NCI-H1436 treated with DMSO at 0.1 percent for 48 hours (cell line): ENCODE measurements at regions not wholly inside any gene's neighbourhood (a gene's known extent, or its start where the extent isn't known, plus 50 kb on each side); places are given as distances from the start of the nearest gene placed in this dataset.
"Not testable (repeated sequence)": the region's sequence is repeated elsewhere in the genome, so short reads cannot be mapped to it uniquely, and the experiment has no call there.

Experiments used
- DNase-seq: peaks from one replicate; lab custom pipeline; 2025; lab: John Stamatoyannopoulos, UW

DNA sequence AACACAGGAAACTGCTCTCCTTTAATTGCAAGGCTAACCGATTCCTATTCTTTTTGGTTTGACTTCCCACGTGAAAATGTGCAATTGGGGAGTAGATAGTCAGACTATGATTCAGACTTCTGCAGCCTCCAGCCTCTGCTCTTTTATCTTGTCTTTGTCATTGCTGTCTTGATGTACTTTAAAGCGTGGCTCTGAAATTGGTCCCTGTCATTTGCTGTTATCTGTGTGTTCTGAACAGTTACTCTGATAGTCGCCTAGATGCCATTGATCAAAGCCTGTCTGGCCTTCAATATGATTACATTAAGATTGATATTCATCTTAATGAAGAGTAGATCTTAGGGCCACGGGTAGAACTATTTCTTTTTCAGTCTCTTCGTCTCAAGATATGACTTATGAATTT, 799.2 kb downstream of the REEP3 start:
- DNase-seq: no peak

DNA sequence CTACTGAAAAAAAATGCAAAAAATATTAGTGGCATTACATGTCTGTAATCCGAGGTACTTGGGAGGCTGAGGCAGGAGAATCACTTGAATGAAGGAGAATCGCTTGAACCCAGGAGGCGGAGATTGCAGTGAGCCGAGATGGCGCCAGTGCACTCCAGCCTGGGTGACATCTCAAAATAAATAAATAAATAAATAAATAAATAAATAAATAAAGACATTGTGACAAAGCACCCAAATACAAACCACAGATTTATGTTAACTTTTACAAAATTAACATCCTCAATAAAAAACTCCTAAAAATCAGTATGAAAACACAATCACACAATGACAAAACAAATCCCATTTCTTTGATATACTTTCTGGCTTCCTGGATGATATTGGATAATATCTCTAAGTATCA, 808.3 kb downstream of the REEP3 start:
- DNase-seq: no peak

DNA sequence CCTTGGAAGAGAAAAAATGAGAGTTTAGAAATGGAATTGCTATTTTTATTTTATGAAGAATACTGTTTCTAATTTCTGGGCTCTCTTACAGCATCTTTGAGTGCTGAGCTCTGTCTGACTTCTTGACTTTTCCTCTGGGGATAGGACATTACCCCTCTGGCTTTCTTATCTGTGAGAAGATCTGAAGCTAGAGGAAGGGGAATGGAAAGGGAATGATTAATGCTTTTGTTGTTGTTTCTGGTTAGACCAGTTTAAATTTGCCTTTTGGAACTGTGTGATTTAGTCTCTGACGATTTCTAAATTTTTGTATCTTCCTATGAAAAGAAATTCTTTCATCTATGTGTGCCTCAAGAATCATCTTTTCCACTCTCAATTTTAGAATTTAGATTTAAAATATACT, 811.4 kb downstream of the REEP3 start:
- DNase-seq: no peak

DNA sequence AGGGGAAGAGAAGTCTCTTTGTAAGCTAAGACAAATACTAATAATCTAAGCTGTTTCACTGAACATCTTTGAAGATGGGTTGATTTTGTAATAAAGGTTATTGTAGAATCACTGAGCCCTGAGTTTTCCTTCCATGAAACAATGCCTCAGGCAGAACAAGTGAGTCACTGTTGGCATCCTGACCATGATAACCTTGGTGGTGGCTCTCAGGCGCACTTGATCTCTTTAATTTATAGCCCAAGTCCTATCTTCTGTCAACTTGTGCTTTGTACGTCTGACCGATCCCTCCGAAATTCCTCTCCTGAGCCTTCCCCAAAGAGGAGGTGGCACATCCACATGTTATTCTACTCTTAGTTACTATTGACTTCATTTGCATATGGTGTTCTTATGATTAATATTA, 812.9 kb downstream of the REEP3 start:
- DNase-seq: no peak

DNA sequence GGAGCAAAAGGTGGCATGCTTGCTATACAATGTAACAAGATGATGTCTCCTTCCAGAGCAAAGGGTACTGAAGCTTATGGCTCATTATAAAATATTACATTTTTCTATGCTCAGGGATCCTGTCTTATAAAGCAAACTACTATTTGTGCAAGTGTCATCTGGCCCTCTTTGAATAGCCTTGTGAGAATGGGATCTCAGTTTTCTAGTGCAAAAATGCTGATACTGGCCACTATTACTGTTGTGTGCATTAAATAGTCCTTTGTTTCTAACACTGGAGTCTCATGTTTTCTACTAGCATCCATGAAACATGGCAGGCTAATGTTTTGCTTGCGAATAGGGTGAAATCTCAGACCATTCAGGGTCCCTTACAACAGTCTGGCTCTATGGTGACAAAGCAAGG, 823.0 kb downstream of the REEP3 start:
- DNase-seq: no peak

DNA sequence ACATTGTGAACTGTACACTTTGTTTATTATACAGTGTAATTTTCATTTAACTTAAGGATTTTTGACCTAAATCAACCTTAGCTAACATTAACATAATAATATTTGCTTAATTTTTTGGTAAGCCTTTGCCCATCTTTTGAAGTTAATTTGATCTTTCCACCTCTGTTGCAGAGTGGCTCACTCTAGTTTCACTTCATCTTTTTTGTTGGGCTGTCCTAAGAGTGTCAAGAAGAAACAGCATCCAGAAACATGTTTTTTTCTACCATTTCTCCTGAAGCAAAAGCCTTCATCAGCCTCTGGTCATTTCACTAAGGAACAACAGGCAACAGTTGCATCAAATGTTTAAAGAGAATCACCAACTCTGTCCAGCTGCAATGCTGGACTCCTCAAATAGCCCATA, 824.7 kb downstream of the REEP3 start:
- no peak for DNase-seq

DNA sequence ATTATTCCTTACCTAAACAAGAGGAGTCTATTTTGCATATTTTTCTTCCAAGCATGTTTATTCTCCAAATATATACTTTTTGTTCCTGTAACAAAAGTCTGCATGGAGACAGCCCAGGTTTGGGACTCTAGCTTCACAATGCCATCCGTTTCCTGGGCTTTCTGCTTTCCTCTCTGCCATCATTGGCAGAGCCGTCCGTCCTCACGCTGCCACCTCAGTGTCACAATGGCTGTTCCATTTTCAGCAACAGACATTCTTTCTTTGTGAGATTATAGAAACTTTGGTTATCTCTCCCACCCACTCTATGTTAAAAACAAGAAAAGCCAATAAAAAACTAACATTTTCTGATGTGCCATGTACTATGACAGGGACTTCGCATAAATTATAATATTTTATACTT, 825.2 kb downstream of the REEP3 start:
- DNase-seq: no peak

DNA sequence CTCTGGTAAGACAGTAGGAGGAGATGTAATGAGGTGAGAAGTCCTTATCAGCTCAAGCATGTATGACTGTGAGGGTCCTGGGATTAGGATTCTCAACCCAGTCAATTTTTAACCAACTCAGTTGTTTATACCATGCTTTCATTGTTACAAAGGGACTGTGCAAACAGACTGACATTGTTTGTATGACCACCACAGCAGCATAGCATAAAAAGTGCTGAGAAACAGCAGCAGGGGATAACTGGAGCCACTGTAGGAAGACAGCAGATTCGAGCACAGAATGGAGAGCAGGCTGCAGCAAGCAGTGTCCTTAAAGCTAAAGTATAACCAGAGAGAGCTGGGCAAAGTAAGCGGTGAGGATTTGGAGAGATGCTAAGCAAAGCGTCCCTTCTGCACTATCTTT, 829.5 kb downstream of the REEP3 start:
- DNase-seq: no peak

DNA sequence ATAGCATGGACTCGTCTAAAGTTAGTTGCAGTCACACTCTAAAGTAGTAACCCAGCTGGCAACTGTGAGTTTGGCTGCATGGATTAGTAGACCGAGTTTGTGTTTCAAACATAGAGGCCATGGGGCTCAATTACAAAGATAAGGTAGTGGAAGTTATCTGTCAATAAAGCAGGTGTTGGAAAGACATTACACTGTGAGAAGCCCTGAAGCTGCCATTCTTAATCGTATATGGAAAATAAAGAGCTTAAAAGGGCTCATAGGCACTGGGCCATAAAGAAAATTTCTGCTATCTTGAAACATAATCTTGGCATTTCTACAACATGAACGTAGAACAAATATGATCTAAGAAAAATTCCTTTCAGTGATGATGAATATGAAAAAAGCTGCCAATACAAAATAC, 837.7 kb downstream of the REEP3 start:
- DNase-seq: no peak

DNA sequence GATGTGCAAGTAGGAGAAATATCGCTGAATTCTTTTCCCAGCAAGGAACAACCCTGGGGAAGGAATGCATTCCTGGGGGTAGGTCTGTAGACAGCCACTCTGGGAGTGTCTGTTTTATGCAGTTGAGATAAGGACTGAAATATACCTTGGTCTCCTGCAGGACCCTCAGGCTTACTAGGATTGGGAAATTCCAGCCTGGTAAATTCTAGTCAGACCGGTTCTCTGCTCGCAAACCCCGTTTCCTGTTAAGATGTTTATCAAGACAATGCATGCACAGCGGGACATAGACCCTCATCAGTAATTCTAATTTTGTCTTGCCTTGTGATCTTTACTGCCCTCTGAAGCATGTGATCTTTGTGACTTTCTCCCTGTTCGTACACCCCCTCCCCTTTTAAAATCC, 839.0 kb downstream of the REEP3 start:
- not testable (repeated sequence) for DNase-seq

DNA sequence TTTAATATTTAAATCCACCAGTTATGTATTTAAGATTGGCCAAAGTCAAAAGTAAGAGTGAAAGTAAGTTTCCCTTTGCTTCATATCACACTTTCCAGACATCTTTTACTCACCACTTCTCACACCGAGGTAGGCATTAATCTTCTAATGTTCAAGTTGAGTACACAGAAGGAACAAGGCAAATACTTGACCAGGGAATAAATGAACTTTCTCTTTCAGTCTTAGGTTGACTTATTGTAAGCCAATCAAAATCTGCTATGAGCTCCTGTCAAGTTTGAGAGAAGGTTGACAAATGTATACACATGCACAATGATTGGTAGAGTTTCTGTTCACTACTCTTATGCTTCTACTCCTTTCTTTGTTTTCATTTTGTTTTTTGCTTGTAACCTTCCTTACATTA, 842.5 kb downstream of the REEP3 start:
- DNase-seq: no peak

DNA sequence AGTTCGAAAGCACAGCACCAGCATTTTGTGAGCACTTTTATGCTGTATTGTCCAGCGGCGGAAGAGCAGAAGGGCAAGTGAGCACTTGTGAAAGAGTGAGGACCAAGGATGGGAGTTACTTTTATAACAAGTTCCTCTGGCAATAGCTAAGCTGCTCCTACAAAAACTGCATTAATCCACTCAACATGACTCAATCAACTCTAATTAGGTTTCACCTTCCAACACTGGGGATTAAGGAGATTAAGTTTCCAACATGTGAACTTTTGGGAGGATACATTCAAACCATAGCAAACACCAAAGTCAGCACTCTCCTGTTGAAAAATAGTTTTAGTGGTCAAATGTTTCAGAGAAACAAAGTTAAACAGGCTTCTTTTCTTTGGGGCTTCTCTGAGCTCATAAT, 844.5 kb downstream of the REEP3 start:
- DNase-seq: no peak

DNA sequence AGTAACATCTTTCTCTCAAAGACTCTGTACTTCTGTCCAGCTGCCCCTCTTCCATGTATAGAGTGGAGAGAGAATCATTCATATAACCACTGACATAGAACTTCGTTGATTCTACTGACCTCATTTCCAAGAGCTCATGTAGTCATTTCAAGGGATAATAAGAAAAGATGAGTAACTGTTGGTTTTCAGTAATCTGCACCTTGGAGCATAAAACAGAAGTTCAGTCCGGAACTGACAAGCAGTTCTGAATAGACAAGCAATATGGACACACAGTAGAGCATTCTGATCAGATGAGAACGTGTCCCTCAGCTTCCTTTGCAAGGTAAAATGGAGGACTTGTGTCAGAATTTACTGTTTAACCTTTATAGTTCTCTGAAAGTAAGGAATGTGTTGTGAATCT, 847.1 kb downstream of the REEP3 start:
- no peak for DNase-seq

DNA sequence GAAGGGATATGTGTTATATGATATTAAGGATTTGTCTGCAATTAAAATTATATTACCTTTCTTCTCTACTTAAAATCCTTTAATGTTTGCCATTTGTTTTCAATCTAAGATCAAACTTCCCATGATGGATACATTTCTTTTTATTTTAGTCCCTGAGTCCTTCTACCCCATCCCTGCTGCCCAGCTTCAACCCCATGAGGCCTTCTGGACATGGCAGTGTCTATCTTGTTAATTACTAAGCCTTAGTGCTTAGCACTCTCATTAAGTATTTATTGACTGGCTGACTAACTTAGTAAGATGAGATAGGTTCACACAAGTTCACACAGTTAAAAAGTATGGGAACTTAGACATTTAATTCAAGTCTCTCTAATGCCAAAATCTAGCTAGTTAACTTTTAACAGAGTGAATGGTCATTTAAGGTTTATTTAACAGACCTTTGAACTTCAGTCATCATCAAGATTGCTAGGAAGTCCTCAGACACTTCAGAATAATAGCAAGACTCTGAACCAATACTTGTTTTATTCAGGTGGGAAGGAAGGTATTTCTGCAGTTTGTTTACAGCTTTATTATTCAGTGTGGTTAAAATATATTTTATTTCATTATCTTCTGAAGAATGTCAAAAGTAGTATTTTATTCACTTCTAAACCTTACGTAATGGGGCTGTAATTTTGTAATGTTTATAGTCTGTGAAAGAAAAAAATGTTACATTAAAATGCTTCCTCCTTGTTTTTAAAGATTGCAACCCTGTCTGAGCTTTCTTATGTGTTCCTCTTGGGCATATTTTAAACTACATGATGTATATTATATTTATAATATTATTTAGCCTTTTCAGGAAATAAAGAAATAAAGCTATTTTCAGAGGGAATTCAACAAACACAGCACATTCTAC, 848.9 kb downstream of the REEP3 start:
- no peak for DNase-seq

DNA sequence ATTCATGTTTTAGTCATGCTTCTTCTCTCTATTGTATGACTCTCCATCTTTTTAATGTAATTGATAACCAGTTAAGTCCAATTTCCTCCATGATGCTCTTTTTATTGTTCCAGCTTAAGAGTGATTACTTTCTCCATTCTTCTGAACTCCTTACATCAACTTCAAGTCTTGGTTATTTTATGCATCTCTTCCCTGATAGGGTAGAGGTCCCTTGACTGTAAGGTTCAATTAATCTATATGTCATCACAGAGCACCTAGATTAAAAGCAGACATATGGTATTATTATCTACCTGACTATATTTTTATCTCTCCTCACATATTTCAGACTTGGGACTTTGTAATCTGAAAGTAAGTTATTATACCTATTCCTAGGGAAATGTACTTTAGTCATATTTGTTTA, 853.1 kb downstream of the REEP3 start:
- no peak for DNase-seq

DNA sequence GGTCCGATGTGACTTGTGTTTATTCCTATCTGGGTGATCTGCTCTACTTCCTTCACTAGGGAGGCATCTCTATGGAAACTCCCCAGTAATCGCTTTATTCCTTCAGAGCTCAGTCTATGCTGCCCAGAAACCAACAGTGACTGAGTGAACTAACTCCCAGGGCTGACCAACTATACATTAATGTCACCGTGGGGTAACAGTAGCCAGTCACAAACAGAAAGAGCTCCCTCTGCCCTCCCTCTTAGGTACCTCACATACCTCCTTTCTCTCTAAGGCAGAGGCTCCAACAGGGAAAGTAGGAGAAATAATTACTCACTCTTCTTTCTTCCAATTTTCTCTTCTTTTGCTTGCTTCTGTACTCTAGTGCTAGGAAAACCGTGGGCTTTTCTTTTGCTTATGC, 855.0 kb downstream of the REEP3 start:
- DNase-seq: no peak

DNA sequence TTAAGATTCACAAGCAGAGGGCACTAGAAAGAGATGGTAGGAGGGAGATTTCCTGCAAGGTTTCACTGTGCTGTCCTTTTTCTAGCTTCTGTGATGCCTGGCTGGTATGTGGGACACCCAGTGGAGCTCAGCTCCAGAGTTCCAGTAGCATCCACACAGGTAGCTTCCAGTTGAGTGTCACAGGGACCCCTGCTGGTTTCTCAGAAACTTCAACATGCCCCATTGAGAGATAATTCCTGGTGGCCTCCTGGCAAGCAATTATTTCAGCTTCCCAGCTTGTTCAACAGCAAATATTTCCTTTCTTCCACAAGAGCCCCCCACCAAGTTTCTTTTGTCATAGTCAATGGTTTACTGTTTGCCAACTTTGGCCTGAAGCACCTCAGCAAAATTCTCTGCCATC, 858.7 kb downstream of the REEP3 start:
- no peak for DNase-seq

DNA sequence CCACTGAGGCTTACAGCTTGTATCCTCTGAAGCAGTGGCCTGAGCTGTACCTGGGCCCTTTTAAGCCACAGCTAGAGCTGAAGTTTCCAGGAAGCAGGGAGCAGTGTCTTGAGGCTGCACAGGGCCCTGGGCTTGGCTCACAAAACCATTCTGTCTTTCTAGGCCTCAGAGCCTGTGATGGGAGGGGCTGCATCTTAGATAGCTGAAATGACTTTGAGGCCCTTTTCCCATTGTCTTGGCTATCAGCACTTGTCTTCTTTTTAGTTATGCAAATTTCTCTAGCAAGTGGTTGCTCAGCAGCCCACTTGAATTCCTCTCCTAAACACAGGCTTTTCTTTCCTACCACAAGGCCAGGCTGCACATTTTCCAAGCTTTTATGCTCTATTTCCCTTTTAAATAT, 864.2 kb downstream of the REEP3 start:
- no peak for DNase-seq

DNA sequence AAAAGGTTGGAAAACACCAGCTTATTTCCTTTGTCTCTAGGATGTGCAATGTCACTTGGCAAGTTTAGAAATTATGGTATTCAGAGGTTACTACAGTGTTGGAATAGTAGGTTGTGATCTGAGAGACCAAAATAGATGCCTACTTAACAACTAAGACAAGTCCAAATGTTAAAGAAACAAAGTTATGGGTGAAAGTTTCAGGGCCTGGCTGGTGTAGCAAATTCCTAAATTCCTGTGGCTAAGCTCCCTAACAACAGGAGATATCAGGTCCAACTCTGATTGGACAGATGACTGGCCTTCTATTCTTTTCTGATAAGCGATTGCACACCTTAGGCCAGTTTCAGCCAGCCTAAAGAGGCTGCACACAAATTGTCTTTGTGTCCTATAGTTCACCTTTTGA, 873.5 kb downstream of the REEP3 start:
- no peak for DNase-seq

DNA sequence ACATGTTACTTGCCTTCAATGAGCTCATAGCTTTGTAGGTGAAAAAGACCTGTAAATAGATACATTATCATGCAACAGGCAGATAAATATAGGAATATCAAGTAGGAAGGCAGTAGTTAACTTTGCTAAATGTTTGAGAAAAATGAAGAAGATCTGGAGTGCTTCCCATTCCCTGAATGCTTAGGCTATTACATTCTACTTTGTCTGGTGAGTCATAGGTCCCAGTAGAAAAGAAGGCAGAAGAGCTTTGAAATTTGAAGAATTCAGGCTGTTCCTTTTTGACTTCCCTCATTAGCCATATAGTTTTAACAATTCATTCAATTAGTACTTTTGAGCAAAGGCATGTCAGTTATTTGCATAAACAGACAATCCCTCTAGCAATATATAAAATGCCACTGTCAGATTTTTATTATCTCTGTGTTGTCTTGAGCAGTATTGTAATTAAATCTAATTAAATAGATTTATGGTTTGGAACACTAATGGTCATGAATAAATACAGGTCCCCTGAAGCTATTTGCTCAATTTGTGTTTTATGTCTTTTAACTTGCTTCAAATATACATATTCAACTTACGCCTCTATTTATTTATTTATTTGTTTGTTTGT, 875.0 kb downstream of the REEP3 start:
- no peak for DNase-seq

DNA sequence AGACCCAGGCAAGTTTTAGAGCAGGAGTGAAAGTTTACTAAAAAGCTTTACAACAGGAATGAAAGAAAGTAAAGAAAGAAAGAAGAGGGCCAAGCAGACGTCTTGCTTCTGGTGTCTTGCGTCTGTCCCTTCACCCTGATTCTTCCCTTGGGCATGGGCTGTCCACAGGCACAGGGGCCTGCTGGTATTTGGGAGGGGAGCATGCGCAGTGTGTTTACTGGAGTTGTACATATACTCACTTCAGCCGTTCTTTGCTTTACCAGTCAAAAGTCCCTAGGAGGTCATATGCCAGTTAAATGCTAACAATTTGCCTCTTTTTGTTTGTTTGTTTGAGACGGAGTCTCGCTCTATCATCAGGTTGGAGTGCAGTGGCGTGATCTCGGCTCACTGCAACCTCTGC, 875.9 kb downstream of the REEP3 start:
- no peak for DNase-seq

DNA sequence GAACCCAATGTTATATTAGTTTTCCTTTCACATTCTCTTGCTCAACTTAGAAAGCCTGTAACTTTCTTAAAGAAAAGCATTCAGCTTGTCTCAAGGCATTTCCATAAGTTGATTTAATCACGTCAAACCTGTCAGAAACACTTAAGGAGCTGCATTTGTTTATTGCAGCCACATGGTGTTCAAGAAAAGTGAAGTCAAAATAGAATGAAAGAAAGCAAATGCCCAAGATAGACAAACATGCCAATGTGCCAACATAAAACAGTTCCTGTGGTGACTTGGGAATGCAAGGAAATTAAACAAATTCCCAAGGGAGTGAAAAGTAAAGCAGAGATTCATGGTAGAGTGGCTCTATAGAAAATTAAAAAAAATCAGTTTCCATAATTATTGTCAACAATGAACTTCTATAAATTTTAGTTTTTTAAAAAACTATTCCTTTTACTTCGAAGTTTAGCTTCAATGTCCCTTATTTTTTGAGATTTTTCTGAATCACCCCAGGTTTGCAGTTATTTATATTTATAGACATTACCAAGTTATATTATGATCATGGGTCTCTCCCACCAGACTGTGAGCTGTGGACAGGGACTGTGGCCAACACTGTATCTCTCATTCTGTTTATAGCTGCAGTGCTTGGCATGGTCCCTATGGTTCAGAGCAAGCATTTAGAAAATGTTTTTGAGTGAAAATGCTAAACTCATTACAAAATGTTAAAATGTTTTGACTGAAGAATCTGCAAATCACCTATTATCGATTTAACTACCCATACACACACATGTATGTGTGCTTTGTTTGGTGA, 887.4 kb downstream of the REEP3 start:
- DNase-seq: no peak

DNA sequence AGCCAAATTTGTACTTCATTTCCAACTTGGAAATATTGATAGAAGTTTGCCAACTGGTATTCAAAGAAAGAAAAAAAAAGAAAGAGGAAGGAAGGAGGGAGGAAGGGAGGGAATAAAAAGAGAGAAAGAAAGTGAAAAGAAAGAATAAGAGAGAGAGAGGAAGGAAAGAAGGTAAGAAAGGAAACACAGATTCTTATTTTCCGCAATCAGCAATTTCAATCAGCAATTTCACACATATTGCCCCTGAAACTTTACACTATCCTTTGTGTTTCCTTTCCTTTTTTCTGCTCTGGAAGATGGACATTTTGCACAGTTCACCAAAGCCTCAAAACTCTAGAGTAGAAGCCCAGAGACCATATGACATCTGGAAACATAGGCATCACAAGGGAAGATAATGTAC, 888.1 kb downstream of the REEP3 start:
- no peak for DNase-seq
